ENCODE measurements at regions not wholly inside any gene's neighbourhood (a gene's known extent, or its start where the extent isn't known, plus 50 kb on each side); places are given as distances from the start of the nearest gene placed in this dataset.

DNA sequence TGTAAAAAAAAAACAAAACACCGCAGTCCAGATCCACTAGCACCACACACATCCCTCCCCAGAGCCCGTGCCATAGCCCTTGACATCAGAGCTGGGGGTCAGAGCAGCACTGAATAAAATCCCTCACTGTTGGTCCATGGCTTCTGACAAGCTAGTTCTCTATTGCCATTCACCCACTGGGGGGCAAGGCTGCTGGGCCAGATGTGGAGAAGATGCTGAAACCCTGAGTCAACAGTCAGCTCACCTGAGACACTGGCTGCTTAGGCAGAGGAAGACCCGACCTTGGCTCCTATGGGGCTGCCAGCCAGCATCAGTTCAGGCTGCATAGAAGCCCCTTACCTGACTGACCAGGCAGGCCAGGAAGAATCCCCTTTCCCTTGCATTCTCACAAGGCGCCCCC is 228.2 kb downstream of the SOX9 start:
- 78% methylated on average over 4 of the region's 4 CpGs for WGBS
- Histone ChIP-seq H3K4me3 (ENCODE audit: low read depth in 1 of 3, low read length in 3 of 3) (no peak overlapping the region), H3K27me3 (ENCODE audit: control insufficient read depth in 4 of 4, insufficient read depth in 4 of 4, low read length in 3 of 4) (peaks cover 0 to 23% (median 5%) of the 10 kb centered on the region in 4 donors), H3K9ac (ENCODE audit: low read depth in 1 of 2, low read length in 2 of 2) (no peak overlapping the region), H3K27ac (ENCODE audit: low read depth in 1 of 2, low read length in 2 of 2) (no peak overlapping the region), H3K4me1 (ENCODE audit: control insufficient read depth in 4 of 4, insufficient read depth in 4 of 4, low read length in 3 of 4) (no peaks in the 10 kb centered on the region), H3K9me3 (ENCODE audit: control insufficient read depth in 4 of 4, low read length in 3 of 4) (peaks cover 0 to 2% (median 0%) of the 10 kb centered on the region in 4 donors), H3K36me3 (ENCODE audit: control insufficient read depth in 4 of 4, insufficient read depth in 3 of 4, low read depth in 1 of 4, low read length in 3 of 4) (no peaks in the 10 kb centered on the region)
- DNase-seq (ENCODE audit: low spot score) = no peak
- TF ChIP-seq, protein P1, sequence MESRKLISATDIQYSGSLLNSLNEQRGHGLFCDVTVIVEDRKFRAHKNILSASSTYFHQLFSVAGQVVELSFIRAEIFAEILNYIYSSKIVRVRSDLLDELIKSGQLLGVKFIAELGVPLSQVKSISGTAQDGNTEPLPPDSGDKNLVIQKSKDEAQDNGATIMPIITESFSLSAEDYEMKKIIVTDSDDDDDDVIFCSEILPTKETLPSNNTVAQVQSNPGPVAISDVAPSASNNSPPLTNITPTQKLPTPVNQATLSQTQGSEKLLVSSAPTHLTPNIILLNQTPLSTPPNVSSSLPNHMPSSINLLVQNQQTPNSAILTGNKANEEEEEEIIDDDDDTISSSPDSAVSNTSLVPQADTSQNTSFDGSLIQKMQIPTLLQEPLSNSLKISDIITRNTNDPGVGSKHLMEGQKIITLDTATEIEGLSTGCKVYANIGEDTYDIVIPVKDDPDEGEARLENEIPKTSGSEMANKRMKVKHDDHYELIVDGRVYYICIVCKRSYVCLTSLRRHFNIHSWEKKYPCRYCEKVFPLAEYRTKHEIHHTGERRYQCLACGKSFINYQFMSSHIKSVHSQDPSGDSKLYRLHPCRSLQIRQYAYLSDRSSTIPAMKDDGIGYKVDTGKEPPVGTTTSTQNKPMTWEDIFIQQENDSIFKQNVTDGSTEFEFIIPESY (IDR thresholded peaks at IDR 0.05) = no peak
- TF ChIP-seq, protein P2, sequence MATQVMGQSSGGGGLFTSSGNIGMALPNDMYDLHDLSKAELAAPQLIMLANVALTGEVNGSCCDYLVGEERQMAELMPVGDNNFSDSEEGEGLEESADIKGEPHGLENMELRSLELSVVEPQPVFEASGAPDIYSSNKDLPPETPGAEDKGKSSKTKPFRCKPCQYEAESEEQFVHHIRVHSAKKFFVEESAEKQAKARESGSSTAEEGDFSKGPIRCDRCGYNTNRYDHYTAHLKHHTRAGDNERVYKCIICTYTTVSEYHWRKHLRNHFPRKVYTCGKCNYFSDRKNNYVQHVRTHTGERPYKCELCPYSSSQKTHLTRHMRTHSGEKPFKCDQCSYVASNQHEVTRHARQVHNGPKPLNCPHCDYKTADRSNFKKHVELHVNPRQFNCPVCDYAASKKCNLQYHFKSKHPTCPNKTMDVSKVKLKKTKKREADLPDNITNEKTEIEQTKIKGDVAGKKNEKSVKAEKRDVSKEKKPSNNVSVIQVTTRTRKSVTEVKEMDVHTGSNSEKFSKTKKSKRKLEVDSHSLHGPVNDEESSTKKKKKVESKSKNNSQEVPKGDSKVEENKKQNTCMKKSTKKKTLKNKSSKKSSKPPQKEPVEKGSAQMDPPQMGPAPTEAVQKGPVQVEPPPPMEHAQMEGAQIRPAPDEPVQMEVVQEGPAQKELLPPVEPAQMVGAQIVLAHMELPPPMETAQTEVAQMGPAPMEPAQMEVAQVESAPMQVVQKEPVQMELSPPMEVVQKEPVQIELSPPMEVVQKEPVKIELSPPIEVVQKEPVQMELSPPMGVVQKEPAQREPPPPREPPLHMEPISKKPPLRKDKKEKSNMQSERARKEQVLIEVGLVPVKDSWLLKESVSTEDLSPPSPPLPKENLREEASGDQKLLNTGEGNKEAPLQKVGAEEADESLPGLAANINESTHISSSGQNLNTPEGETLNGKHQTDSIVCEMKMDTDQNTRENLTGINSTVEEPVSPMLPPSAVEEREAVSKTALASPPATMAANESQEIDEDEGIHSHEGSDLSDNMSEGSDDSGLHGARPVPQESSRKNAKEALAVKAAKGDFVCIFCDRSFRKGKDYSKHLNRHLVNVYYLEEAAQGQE (IDR thresholded peaks at IDR 0.05) = no peak
- TF ChIP-seq, protein P3, sequence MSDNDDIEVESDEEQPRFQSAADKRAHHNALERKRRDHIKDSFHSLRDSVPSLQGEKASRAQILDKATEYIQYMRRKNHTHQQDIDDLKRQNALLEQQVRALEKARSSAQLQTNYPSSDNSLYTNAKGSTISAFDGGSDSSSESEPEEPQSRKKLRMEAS (IDR thresholded peaks at IDR 0.05) = no peak

DNA sequence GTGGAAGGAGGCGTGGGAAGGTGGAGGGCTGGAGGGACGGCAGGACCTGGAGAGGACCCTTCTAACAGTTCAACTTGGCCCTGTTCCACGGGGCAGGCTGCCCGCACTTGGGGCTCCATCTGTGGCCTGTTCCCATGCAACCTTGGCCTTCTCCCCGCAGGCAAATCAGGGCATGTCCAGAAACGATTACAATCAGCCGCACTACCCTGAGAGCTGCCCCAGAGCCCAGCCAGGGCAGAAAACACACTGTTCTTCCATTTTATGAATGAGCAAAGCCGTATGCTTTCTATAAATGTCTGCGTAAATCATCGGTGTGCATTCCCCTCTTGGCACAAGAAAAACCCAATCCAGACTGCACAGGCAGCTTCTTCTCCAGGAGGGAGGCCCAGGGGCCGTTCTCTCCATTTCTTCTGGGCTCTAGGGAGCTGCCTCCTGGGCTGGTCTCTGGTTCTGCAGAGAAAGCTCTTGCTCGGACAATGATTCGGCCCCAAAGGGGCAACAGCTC is 228.7 kb downstream of the SOX9 start:
- Histone ChIP-seq H3K9me3 (ENCODE audit: control insufficient read depth in 4 of 4, low read length in 3 of 4) (peaks cover 0 to 2% (median 0%) of the 10 kb centered on the region in 4 donors), H3K36me3 (ENCODE audit: control insufficient read depth in 4 of 4, insufficient read depth in 3 of 4, low read depth in 1 of 4, low read length in 3 of 4) (no peaks in the 10 kb centered on the region), H3K27me3 (ENCODE audit: control insufficient read depth in 4 of 4, insufficient read depth in 4 of 4, low read length in 3 of 4) (peaks cover 0 to 23% (median 5%) of the 10 kb centered on the region in 4 donors), H3K27ac (ENCODE audit: low read depth in 1 of 2, low read length in 2 of 2) (no peak overlapping the region), H3K4me1 (ENCODE audit: control insufficient read depth in 4 of 4, insufficient read depth in 4 of 4, low read length in 3 of 4) (no peaks in the 10 kb centered on the region), H3K4me3 (ENCODE audit: low read depth in 1 of 3, low read length in 3 of 3) (no peak overlapping the region), H3K9ac (ENCODE audit: low read depth in 1 of 2, low read length in 2 of 2) (no peak overlapping the region)
- DNase-seq (ENCODE audit: low spot score) = no peak
- no peak for TF ChIP-seq YY1 (IDR thresholded peaks at IDR 0.05)
- TF ChIP-seq RXRA (IDR thresholded peaks at IDR 0.05) = no peak
- TF ChIP-seq, protein P2 (IDR thresholded peaks at IDR 0.05) = no peak
- TF ChIP-seq HNF4G (IDR thresholded peaks at IDR 0.05) = no peak
- TF ChIP-seq, protein P1 (IDR thresholded peaks at IDR 0.05) = no peak
- TF ChIP-seq FOXA1 (IDR thresholded peaks at IDR 0.05) = no peak
- TF ChIP-seq EGR1 (IDR thresholded peaks at IDR 0.05; ENCODE audit: low read depth in 2 of 2) = no peak
- no peak for TF ChIP-seq TAF1 (conservative IDR thresholded peaks at IDR 0.05)
- no peak for TF ChIP-seq NR2F2 (IDR thresholded peaks at IDR 0.05)
- TF ChIP-seq, protein P4, sequence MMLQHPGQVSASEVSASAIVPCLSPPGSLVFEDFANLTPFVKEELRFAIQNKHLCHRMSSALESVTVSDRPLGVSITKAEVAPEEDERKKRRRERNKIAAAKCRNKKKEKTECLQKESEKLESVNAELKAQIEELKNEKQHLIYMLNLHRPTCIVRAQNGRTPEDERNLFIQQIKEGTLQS (IDR thresholded peaks at IDR 0.05) = no peak
- TF ChIP-seq RAD21 (IDR thresholded peaks at IDR 0.05) = no peak
- WGBS = 85% methylated on average over 13 of the region's 13 CpGs

Measured in liver (tissue), 7 donors.